ENCODE measurements at regions not wholly inside any gene's neighbourhood (a gene's known extent, or its start where the extent isn't known, plus 50 kb on each side); places are given as distances from the start of the nearest gene placed in this dataset.
A peak's percentile ranks its signal among the peaks of the same experiment; 100 is the strongest.

- no peak overlapping the region for H3K4me3 ChIP-seq (replicated peaks in 1 of 2; ENCODE audit: low read depth in 2 of 2, low read length in 2 of 2)
- DNase-seq (ENCODE audit: low read depth in 2 of 2), result no peak
- no peak for TF ChIP-seq CTCF (IDR thresholded peaks at IDR 0.05; ENCODE audit: low read depth, low read length)
These were observed 119.0 kb downstream of the C7orf25 start for GRCh38 chr7:42792841-42793240.

- H3K4me3 ChIP-seq (replicated peaks in 1 of 2; ENCODE audit: low read depth in 2 of 2, low read length in 2 of 2), result no peak overlapping the region
- TF ChIP-seq CTCF (IDR thresholded peaks at IDR 0.05; ENCODE audit: low read depth, low read length), result no peak
- DNase-seq (ENCODE audit: low read depth in 2 of 2), result peak; percentile 10 to 47
These were observed 121.7 kb downstream of the C7orf25 start for GRCh38 chr7:42790196-42790595.

GRCh38 chr7:42774436-42774835 is 137.4 kb downstream of the C7orf25 start:
- H3K4me3 ChIP-seq (replicated peaks in 1 of 2; ENCODE audit: low read depth in 2 of 2, low read length in 2 of 2), result no peak overlapping the region
- TF ChIP-seq CTCF (IDR thresholded peaks at IDR 0.05; ENCODE audit: low read depth, low read length), result no peak
- DNase-seq (ENCODE audit: low read depth in 2 of 2), result no peak

- DNase-seq (ENCODE audit: low read depth in 2 of 2), result peak; percentile 2 to 26
- no peak for TF ChIP-seq CTCF (IDR thresholded peaks at IDR 0.05; ENCODE audit: low read depth, low read length)
These were observed 141.8 kb downstream of the C7orf25 start for GRCh38 chr7:42770114-42770513.

GRCh38 chr7:42768045-42768444 is 143.8 kb downstream of the C7orf25 start:
- DNase-seq (ENCODE audit: low read depth in 2 of 2), result peak in 1 of 2 donors; percentile 6
- H3K4me3 ChIP-seq (replicated peaks in 1 of 2; ENCODE audit: low read depth in 2 of 2, low read length in 2 of 2), result no peak overlapping the region
- TF ChIP-seq CTCF (IDR thresholded peaks at IDR 0.05; ENCODE audit: low read depth, low read length), result no peak

More at GRCh38 chr7:42770114-42770513, 141.8 kb downstream of the C7orf25 start:
- H3K4me3 ChIP-seq (replicated peaks in 1 of 2; ENCODE audit: low read depth in 2 of 2, low read length in 2 of 2), result no peak overlapping the region

GRCh38 chr7:42766782-42767423 is 145.0 kb downstream of the C7orf25 start:
- no peak for DNase-seq (ENCODE audit: low read depth in 2 of 2)
- TF ChIP-seq CTCF (IDR thresholded peaks at IDR 0.05; ENCODE audit: low read depth, low read length), result no peak
- no peak overlapping the region for H3K4me3 ChIP-seq (replicated peaks in 1 of 2; ENCODE audit: low read depth in 2 of 2, low read length in 2 of 2)

GRCh38 chr7:42765931-42766330 is 145.9 kb downstream of the C7orf25 start:
- no peak for TF ChIP-seq CTCF (IDR thresholded peaks at IDR 0.05; ENCODE audit: low read depth, low read length)
- no peak overlapping the region for H3K4me3 ChIP-seq (replicated peaks in 1 of 2; ENCODE audit: low read depth in 2 of 2, low read length in 2 of 2)
- no peak for DNase-seq (ENCODE audit: low read depth in 2 of 2)
